HG03103 (cell line): ENCODE measurements at regions not wholly inside any gene's neighbourhood (a gene's known extent, or its start where the extent isn't known, plus 50 kb on each side); places are given as distances from the start of the nearest gene placed in this dataset.

Source experiments
- ATAC-seq: cut with Tn5 transposase; IDR thresholded peaks from one replicate; pipeline ENCODE4 v1.9.1; 2021; ENCODE audit warnings: low read depth; ENCODE audit not compliant: unreplicated experiment

GRCh38 chr14:58872061-58872460, 234.3 kb downstream of the DACT1 start:
- no peak for ATAC-seq

- no peak for ATAC-seq
These were observed 235.6 kb downstream of the DACT1 start for GRCh38 chr14:58873228-58873953.

GRCh38 chr14:58875613-58876012, 237.9 kb downstream of the DACT1 start:
- no peak for ATAC-seq

- ATAC-seq, result no peak
These were observed 238.8 kb downstream of the DACT1 start for GRCh38 chr14:58876608-58877007.

GRCh38 chr14:58878439-58879139, 240.8 kb downstream of the DACT1 start:
- ATAC-seq, result no peak

GRCh38 chr14:58881433-58881832, 243.7 kb downstream of the DACT1 start:
- no peak for ATAC-seq

GRCh38 chr14:58882577-58883018, 244.8 kb downstream of the DACT1 start:
- no peak for ATAC-seq

GRCh38 chr14:58884442-58884841, 246.7 kb downstream of the DACT1 start:
- ATAC-seq, result no peak

GRCh38 chr14:58887931-58888330, 250.2 kb downstream of the DACT1 start:
- ATAC-seq, result no peak

- no peak for ATAC-seq
These were observed 261.0 kb downstream of the DACT1 start for GRCh38 chr14:58898655-58899316.

- ATAC-seq, result no peak
These were observed 261.6 kb downstream of the DACT1 start for GRCh38 chr14:58899317-58899713.

- no peak for ATAC-seq
These were observed 264.1 kb downstream of the DACT1 start for GRCh38 chr14:58901826-58902225.

GRCh38 chr14:58904776-58905175, 267.0 kb downstream of the DACT1 start:
- ATAC-seq, result no peak

GRCh38 chr14:58907803-58908202, 270.0 kb downstream of the DACT1 start:
- ATAC-seq, result no peak

- ATAC-seq, result no peak
These were observed 274.5 kb downstream of the DACT1 start for GRCh38 chr14:58912287-58912686.

- no peak for ATAC-seq
These were observed 275.2 kb downstream of the DACT1 start for GRCh38 chr14:58912799-58913432.

- no peak for ATAC-seq
These were observed 274.1 kb upstream of the DAAM1 start for GRCh38 chr14:58914279-58914855.

- no peak for ATAC-seq
These were observed 272.8 kb upstream of the DAAM1 start for GRCh38 chr14:58915646-58916045.

- no peak for ATAC-seq
These were observed 270.3 kb upstream of the DAAM1 start for GRCh38 chr14:58918066-58918738.

- no peak for ATAC-seq
These were observed 269.2 kb upstream of the DAAM1 start for GRCh38 chr14:58919217-58919616.
